GM12891 (cell line): ENCODE measurements at regions not wholly inside any gene's neighbourhood (a gene's known extent, or its start where the extent isn't known, plus 50 kb on each side); places are given as distances from the start of the nearest gene placed in this dataset.

Source experiments
- POLR2A ChIP-seq: IDR thresholded peaks from 2 replicates; pipeline ENCODE4 v1.6.1; 2011; ENCODE audit warnings: low read depth, low read length, control low read depth
- POLR2AphosphoS5 ChIP-seq: IDR thresholded peaks from 2 replicates; pipeline ENCODE4 v1.6.1; 2011; ENCODE audit warnings: low read depth, low read length, control low read depth
- SPI1 ChIP-seq: IDR thresholded peaks from 2 replicates; pipeline ENCODE4 v1.6.1; 2011; ENCODE audit warnings: low read depth, low read length, control low read depth
- TAF1 ChIP-seq: IDR thresholded peaks from 2 replicates; pipeline ENCODE4 v1.6.1; 2011; ENCODE audit warnings: low read depth, low read length, control low read depth

GRCh38 chr9:86816868-86817267 lies 130.4 kb downstream of the GAS1 start:
- TF ChIP-seq POLR2AphosphoS5 (no peak), SPI1 (no peak), POLR2A (no peak), TAF1 (no peak)
